K562 (cell line): ENCODE measurements at regions not wholly inside any gene's neighbourhood (a gene's known extent, or its start where the extent isn't known, plus 50 kb on each side); places are given as distances from the start of the nearest gene placed in this dataset.

ENCODE experiments used
- ATAC-seq: fragments of 200-7000 bp; cut with Tn5 transposase; 3 replicates; pipeline ENCODE4 v1.9.1; 2020; ENCODE audit warnings: moderate library complexity
- BruUV-seq: library from RNA; stranded (reverse); fragments of 400-500 nt; replicated peaks from 2 replicates; lab custom pipeline; 2021; lab: Mats Ljungman, UMichigan
- CTCF ChIA-PET: fragments of 300-600 bp; formaldehyde crosslinking; extraction: SDS; loops from one replicate; lab custom pipeline; 2021; ENCODE audit warnings: low intra/inter-chr PET ratio; lab: Yijun Ruan, JAX
- POLR2A ChIA-PET: fragments of 300-600, 350-650 bp; sonication (Branson Sonifier 250); formaldehyde crosslinking; extraction: SDS; loops from one replicate; lab custom pipeline; 2021; ENCODE audit warnings: antibody characterized with exemption, inconsistent platforms; lab: Yijun Ruan, JAX
- DNase-seq, 4 experiments: peaks; one replicate each; pipeline versions ENCODE4 v3.0.0 to v3.0.0-alpha.2; 2011 to 2018; ENCODE audit warnings: low spot score in 3 of 4, mixed read lengths in 3 of 4; ENCODE audit errors: extremely low read depth in 1 of 4
- FAIRE-seq: peaks from 2 replicates; lab custom pipeline; 2011; peaks lifted over from hg19 to GRCh38; lab: Jason Lieb, UNC
- H2AFZ ChIP-seq: 2 replicates; pipeline ENCODE4 v1.6.0; 2011; ENCODE audit warnings: low read depth, low read length, control low read depth, inconsistent platforms
- H3K27ac ChIP-seq: fragments of 200-600 bp; 3 replicates; pipeline ENCODE4 v1.8.0; 2011; ENCODE audit warnings: low read depth, mild to moderate bottlenecking, control low read depth, inconsistent platforms, low read length, moderate library complexity, mixed read lengths; ENCODE audit errors: extremely low read depth
- H3K27me3 ChIP-seq, 2 experiments: fragments of 300-600 bp in 1 of 2; 2 replicates in 1 of 2; 3 replicates in 1 of 2; pipeline versions ENCODE4 v1.6.0 to v1.8.0; 2011; ENCODE audit warnings: inconsistent platforms in 2 of 2, low read length in 2 of 2, mild to moderate bottlenecking in 1 of 2, mixed read lengths in 1 of 2, moderate library complexity in 1 of 2; ENCODE audit not compliant: control insufficient read depth in 2 of 2, insufficient read depth in 2 of 2
- H3K36me3 ChIP-seq: fragments of 300-600 bp; 3 replicates; pipeline ENCODE4 v1.8.0; 2011; ENCODE audit warnings: mild to moderate bottlenecking, low read length, inconsistent platforms; ENCODE audit not compliant: control insufficient read depth, insufficient read depth
- H3K4me1 ChIP-seq, 2 experiments: fragments of 200-600 bp in 1 of 2; replicated peaks in 1 of 2; 2 replicates in 1 of 2; 3 replicates in 1 of 2; pipeline versions ENCODE4 v1.5.1 to v1.8.0; 2011; ENCODE audit warnings: inconsistent platforms in 2 of 2, low read length in 2 of 2, mild to moderate bottlenecking in 1 of 2, mixed read lengths in 1 of 2, moderate library complexity in 1 of 2; ENCODE audit not compliant: control insufficient read depth in 2 of 2, insufficient read depth in 2 of 2
- H3K4me2 ChIP-seq: 2 replicates; pipeline ENCODE4 v1.6.1; 2011; ENCODE audit warnings: low read length, control low read depth, inconsistent platforms, mixed read lengths; ENCODE audit not compliant: insufficient read depth
- H3K4me3 ChIP-seq: fragments of 200-600 bp; sonication (generic), shearing (Covaris generic); 2 replicates; pipeline ENCODE4 v1.5.1; 2016; ENCODE audit warnings: control low read depth, inconsistent platforms
- H3K79me2 ChIP-seq: fragments of 200-600 bp; 3 replicates; pipeline ENCODE4 v1.8.0; 2011; ENCODE audit warnings: low read length, inconsistent platforms; ENCODE audit not compliant: control insufficient read depth, insufficient read depth
- H3K9ac ChIP-seq, 2 experiments: 2 replicates each; pipeline versions ENCODE4 v1.6.0 to v1.6.1; 2011; ENCODE audit warnings: low read depth in 2 of 2, low read length in 2 of 2, control low read depth in 1 of 2, inconsistent platforms in 1 of 2, mild to moderate bottlenecking in 1 of 2, mixed read lengths in 1 of 2; ENCODE audit not compliant: insufficient read depth in 1 of 2
- H3K9me1 ChIP-seq: one replicate; pipeline ENCODE4 v1.6.0; 2011; ENCODE audit warnings: inconsistent platforms, mild to moderate bottlenecking, low read length, moderate library complexity; ENCODE audit not compliant: control insufficient read depth, insufficient read depth
- H3K9me3 ChIP-seq: replicated peaks from 2 replicates; pipeline ENCODE4 v1.5.1; 2011; ENCODE audit warnings: low read depth, low read length, inconsistent platforms; ENCODE audit not compliant: control insufficient read depth, insufficient read depth
- H4K20me1 ChIP-seq: replicated peaks from 2 replicates; pipeline ENCODE4 v1.6.1; 2011; ENCODE audit warnings: low read length, inconsistent platforms, mixed read lengths; ENCODE audit not compliant: control insufficient read depth, insufficient read depth
- EGR1 ChIP-seq: fragments of 450-650 bp; conservative IDR thresholded peaks from 2 replicates; pipeline ENCODE4 v1.6.1; 2017; ENCODE audit warnings: mild to moderate bottlenecking
- GMEB1 ChIP-seq: fragments of 250-450 bp; sonication (Bioruptor Pico); IDR thresholded peaks from 2 replicates; pipeline ENCODE4 v1.4.0; 2020; ENCODE audit warnings: mild to moderate bottlenecking
- L3MBTL2 ChIP-seq: fragments of 450-650 bp; IDR thresholded peaks from 2 replicates; pipeline ENCODE4 v1.6.1; 2016; ENCODE audit warnings: mild to moderate bottlenecking, moderate library complexity
- SMAD4 ChIP-seq: fragments of 250-450 bp; sonication (Bioruptor Pico); conservative IDR thresholded peaks from 2 replicates; pipeline ENCODE4 v1.8.0; 2021; ENCODE audit warnings: inconsistent platforms, mild to moderate bottlenecking, moderate library complexity
- TARDBP ChIP-seq: fragments of 450-650 bp; IDR thresholded peaks from 2 replicates; pipeline ENCODE4 v1.6.1; 2016
- ZNF184 ChIP-seq: sonication (generic); formaldehyde crosslinking; IDR thresholded peaks from 2 replicates; pipeline ENCODE4 v1.5.0; 2020; ENCODE audit warnings: missing genetic modification reagents
- ZNF324 ChIP-seq: fragments of 250-450 bp; sonication (Bioruptor Pico); IDR thresholded peaks from 2 replicates; pipeline ENCODE4 v1.4.0; 2020; ENCODE audit warnings: mild to moderate bottlenecking
- WGBS: fragments of 100-300 bp; shearing (Covaris generic); methylation state at CpG from one replicate; pipeline ENCODE4 v1.1.6; 2016; ENCODE audit warnings: low coverage, mixed read lengths; ENCODE audit not compliant: insufficient coverage; ENCODE audit errors: missing lambda C conversion rate; 5-methylcytosine and 5-hydroxymethylcytosine counted together
- in situ Hi-C: fragments of 300-500 bp; cut with MboI; formaldehyde crosslinking; loops from 4 replicates; pipeline ENCODE4 v1.15.0; 2018; ENCODE audit warnings: inconsistent platforms, mixed read lengths
- intact Hi-C: fragments of 100-400 bp; cut with micrococcal nuclease; formaldehyde crosslinking; loops from 2 replicates; pipeline ENCODE4 v1.14.2; 2022

GRCh38 chr16:85994492-85995490, 95.8 kb downstream of the IRF8 start:
- H2AFZ ChIP-seq: no peak overlapping the region
- POLR2A ChIA-PET: interaction anchor here (0.6 kb wide), 1 partner anchor 532 kb away, joined by 3 read pairs; no protein-coding TSS in a partner anchor
- CTCF ChIA-PET: interaction anchor here (0.8 kb wide), 1 partner anchor 174 kb away, joined by 4 read pairs; no protein-coding TSS in a partner anchor

More at GRCh38 chr16:85994492-85995490, 95.8 kb downstream of the IRF8 start:
- intact Hi-C loops: no loop called here
- H3K36me3 ChIP-seq: no peaks in the 10 kb centered on the region
- H4K20me1 ChIP-seq: peaks cover 6% of the 10 kb centered on the region; the same call in 1 of the 2 replicates
- BruUV-seq: no TSS peak
- H3K4me3 ChIP-seq: no peak overlapping the region
- no peaks in the 10 kb centered on the region for H3K79me2 ChIP-seq
- H3K4me1 ChIP-seq: no peaks in the 10 kb centered on the region
- H3K27me3 ChIP-seq: peaks cover 45 to 71% of the 10 kb centered on the region in 2 experiments
- TF ChIP-seq EGR1: no peak
- no peak for TF ChIP-seq SMAD4
- TF ChIP-seq ZNF324 (CRISPR knock-in tag): no peak
- no peak for TF ChIP-seq GMEB1 (CRISPR knock-in tag)
- no peak for TF ChIP-seq ZNF184
- no peak for TF ChIP-seq TARDBP
- no peak for TF ChIP-seq L3MBTL2
- in situ Hi-C loops: no loop called here
- ATAC-seq (no peak), FAIRE-seq (no peak), DNase-seq (no peak)
- no peak overlapping the region for H3K9ac ChIP-seq
- H3K9me3 ChIP-seq: no peaks in the 10 kb centered on the region
- no peaks in the 10 kb centered on the region for H3K9me1 ChIP-seq
- no peak overlapping the region for H3K27ac ChIP-seq
- H3K4me2 ChIP-seq: no peak overlapping the region
- under 1% methylated on average over 19 of the region's 20 CpGs for WGBS
